Erythroblast (primary cell): ENCODE measurements at regions not wholly inside any gene's neighbourhood (a gene's known extent, or its start where the extent isn't known, plus 50 kb on each side); places are given as distances from the start of the nearest gene placed in this dataset.
A peak's percentile ranks its signal among the peaks of the same experiment; 100 is the strongest.
"Not testable (repeated sequence)": the region's sequence is repeated elsewhere in the genome, so short reads cannot be mapped to it uniquely, and the experiment has no call there.

Experiments used
- DNase-seq, 2 experiments: peaks; one replicate each; lab custom pipeline; 2025; lab: John Stamatoyannopoulos, UW
- GATA1 ChIP-seq: IDR thresholded peaks from 2 replicates; pipeline ENCODE4 v1.6.1; 2011; ENCODE audit warnings: low read depth, mild to moderate bottlenecking, control low read depth, low read length, moderate library complexity
- POLR2A ChIP-seq: IDR thresholded peaks from 2 replicates; pipeline ENCODE4 v1.6.1; 2011; ENCODE audit warnings: mild to moderate bottlenecking, low read length

GRCh38 chr3:194953291-194953690 lies 267.6 kb downstream of the FAM43A start:
- no peak for DNase-seq
- TF ChIP-seq GATA1 (no peak), POLR2A (no peak)

- TF ChIP-seq GATA1: no peak
- no peak for TF ChIP-seq POLR2A
- no peak for DNase-seq
Observed at GRCh38 chr3:194955546-194955945, 269.9 kb downstream of the FAM43A start.

DNA sequence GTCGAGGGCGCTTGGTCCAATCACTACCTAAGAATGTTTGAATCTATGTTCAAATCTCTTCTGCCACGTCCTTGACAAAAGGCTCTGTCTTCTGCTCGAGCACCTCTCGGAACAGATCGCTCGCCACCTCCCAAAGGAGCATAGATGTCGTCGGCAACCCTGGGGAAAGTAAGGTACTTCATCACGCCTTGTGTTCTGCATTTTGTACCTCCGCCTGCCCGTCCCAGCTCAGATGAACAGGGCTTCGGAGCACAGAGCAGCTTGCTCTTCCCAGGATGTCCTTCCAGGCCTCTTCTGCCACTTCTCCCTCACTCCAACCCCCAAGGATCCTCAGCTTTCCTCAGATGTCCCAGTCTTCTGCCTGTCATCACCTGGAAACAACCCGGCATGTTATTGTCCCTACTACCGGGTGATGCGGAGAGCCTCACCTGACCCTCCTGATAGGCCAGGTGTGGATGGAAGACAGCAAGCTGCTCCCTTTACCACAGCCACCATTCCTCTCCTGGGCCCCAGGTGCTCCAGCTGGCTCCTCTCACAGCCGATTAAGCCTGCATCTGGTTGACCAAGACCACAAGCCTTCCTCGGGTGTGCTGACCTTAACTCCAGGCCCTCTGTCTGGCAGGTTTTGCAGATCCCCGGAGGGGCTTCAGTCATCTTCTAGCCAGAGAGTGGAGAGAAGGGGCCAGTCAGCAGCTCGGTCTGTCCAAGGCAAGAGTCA lies 270.5 kb downstream of the FAM43A start:
- TF ChIP-seq POLR2A (no peak), GATA1 (no peak)
- DNase-seq: no peak

DNA sequence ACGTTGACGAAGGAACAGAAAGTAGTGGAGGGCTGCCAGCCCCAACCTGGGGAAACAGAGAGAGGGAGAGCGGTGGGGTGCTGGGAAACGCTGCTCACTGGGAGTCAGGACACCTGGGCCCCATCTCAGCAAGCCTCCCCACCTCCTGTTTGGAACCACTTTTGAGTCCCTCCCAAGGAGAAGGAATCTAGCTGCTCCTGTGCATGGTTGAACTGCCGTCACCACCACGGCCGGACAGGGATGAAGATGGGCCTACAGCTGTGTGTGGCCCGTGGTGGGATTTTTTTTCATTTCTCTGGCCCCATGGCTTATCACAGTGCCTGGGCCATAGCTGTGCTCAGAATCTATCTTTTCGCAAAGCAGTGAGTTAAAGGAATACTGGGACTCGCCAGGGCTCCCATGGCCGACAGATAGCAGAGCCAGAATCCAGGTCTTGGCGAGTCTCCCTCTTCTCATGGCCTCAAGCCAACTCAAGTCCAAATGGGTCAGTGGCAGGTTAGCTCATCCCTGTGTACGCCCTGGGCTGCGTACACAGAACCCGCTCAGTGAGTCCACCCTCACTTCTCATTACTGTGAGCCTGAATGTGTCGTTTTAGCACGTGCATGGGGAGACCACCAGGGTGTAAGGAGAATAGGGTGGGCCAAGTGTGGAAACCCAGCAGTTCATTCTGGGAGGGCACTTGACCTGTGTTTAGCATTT lies 271.2 kb downstream of the FAM43A start:
- no peak for DNase-seq
- no peak for TF ChIP-seq POLR2A
- no peak for TF ChIP-seq GATA1

GRCh38 chr3:194957743-194958240 lies 272.1 kb downstream of the FAM43A start:
- no peak for TF ChIP-seq POLR2A
- no peak for TF ChIP-seq GATA1
- no peak for DNase-seq

GRCh38 chr3:194959217-194959616 lies 273.5 kb downstream of the FAM43A start:
- TF ChIP-seq POLR2A (no peak), GATA1 (no peak)
- DNase-seq: no peak

DNA sequence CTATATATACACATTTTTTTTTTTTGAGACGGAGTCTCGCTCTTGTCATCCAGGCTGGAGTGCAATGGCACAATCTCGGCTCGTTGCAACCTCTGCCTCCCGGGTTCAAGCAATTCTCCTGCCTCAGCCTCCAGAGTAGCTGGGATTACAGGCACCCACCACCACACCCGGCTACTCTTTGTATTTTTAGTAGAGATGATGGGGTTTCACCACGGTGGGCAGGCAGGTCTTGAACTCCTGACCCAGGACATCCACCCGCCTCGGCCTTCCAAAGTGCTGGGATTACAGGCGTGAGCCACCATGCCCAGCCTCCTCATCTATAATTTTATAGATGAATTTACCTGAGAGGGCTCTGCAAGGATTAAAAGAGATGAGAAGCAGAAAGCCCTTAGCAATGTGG lies 274.0 kb downstream of the FAM43A start:
- DNase-seq: not testable (repeated sequence)

GRCh38 chr3:194960446-194961032 lies 274.9 kb downstream of the FAM43A start:
- TF ChIP-seq POLR2A (no peak), GATA1 (no peak)
- no peak for DNase-seq

GRCh38 chr3:194961149-194961548 lies 275.5 kb downstream of the FAM43A start:
- TF ChIP-seq GATA1: no peak
- no peak for TF ChIP-seq POLR2A
- DNase-seq: no peak

DNA sequence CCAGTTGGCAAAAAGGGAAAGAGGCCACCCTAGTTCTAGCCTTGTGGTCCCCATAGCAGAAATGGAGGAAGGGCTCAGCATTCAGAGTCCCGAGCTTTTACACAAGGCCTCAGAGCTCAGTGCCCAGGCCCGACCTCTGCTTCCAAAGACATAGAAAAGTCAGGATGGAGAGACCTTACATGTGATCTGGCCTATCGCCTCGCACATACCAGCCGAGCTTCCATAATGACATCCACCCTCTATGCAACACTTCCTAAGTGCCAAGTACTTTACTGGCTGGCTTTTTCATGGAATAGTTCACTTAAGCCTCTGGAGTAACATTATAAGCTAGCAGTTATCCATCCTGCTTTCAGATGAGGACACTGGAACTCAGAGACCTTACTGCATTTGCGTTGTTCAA lies 275.9 kb downstream of the FAM43A start:
- TF ChIP-seq GATA1: no peak
- no peak for TF ChIP-seq POLR2A
- DNase-seq: no peak

DNA sequence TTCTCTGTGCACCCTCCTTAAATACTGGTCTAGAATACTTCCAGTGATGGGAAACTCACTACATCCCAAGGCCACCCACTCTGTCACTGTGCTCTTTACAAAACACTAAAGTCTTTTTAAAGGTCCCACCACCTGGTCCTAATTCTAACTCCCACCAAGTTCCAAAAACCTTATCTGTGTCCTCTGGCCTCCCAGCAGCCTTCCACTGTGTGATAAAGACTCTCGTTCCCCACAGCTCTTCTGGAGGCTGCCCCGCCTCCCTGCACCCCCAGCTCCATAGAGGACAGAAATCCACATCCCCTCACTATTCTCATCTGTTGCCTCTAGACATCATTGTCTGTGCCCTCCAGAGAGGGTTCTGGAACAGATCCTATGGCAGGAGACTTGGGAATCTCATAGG lies 276.4 kb downstream of the FAM43A start:
- DNase-seq: peak in 1 of 2 experiments; percentile 13
- TF ChIP-seq GATA1 (no peak), POLR2A (no peak)

GRCh38 chr3:194964809-194965208 lies 279.1 kb downstream of the FAM43A start:
- TF ChIP-seq GATA1 (no peak), POLR2A (no peak)
- DNase-seq: no peak

DNA sequence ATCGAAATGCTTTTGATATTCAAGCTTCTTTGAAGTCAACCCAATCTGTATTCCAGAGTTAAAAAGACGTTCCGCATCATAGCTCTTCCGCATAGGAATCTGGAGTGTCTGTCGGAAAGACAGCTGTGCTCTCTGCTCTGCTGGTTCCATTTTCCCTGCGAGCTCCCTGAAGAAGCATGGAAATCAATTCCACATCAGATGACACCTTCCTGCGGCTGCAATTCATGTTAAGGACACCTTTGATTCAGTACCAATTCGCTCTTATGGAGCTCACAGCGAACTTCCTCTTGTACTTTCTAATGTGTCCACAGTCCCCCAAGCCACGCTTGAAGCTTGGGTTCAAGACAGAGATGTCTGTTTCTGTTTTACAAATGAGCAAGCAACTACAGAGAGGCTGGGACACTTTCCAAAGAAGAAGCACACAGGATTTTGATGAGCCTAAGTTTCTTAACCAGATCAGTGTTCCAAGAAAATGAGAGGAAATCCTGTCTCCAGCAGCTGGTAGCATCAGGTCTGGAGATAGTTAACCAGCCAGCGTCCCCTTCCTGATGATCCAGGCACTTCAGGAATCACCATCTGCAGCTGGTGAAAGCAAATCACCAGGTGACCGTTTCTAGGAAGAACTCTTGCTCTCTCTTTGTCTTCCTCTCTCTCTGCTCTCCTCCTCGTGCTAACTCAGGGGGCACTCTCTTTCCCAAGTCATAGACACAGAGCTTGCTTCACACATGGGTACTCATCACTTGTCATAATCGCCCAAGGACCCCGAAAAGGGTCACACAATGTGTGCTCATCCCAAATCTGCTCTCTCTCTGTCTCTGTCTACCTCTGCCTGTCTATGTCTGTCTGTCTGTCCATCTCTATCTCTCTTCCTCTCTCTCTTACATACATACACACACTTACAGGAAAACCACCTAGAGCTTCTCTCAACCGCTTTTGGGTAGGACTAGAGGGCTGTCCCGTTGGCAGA lies 281.8 kb downstream of the FAM43A start:
- DNase-seq: no peak
- TF ChIP-seq GATA1 (no peak), POLR2A (no peak)

- no peak for DNase-seq
- no peak for TF ChIP-seq POLR2A
- TF ChIP-seq GATA1: no peak
Observed at GRCh38 chr3:194970066-194970465, 284.4 kb downstream of the FAM43A start.
